AG08395 (cell line): ENCODE measurements at regions not wholly inside any gene's neighbourhood (a gene's known extent, or its start where the extent isn't known, plus 50 kb on each side); places are given as distances from the start of the nearest gene placed in this dataset.
"Not testable (repeated sequence)": the region's sequence is repeated elsewhere in the genome, so short reads cannot be mapped to it uniquely, and the experiment has no call there.

Experiments
- DNase-seq: peaks from one replicate; pipeline ENCODE4 v3.0.0; 2012; ENCODE audit warnings: mixed read lengths, low spot score

DNA sequence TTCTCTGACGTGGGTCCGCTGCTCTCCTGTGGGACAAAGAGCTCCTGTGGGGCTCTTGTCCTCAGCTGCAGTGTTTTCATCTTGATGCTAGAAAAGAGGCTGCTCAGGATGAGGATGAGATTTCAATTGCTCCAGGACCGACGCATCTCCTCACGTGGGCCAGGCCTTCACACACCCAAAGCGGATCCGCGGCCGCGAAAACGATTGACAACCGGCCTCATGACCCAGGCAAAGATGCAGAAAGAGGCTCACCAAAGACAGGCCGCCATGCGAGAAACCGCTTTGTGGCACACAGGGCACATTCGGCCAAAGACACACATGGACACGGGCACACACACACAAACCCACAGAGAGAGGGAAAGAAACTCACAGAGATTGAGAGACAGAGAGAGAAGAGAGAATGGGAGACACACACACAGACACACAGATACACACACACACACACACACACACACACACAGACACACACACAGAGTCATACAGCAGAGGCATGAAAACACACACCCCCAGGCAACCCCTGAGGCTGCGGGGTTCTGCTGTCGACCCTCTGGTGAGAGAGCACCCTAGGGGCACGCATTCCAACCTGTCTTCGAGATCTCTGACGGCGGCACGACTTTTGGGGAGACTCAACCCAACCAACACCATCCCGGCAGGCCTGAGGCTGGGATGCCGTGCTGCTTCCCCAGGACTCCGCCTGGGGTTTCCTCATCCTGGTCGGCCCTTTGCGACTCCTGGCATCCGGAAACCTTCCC, 168.5 kb upstream of the ZNF337 start:
- DNase-seq, result not testable (repeated sequence)

DNA sequence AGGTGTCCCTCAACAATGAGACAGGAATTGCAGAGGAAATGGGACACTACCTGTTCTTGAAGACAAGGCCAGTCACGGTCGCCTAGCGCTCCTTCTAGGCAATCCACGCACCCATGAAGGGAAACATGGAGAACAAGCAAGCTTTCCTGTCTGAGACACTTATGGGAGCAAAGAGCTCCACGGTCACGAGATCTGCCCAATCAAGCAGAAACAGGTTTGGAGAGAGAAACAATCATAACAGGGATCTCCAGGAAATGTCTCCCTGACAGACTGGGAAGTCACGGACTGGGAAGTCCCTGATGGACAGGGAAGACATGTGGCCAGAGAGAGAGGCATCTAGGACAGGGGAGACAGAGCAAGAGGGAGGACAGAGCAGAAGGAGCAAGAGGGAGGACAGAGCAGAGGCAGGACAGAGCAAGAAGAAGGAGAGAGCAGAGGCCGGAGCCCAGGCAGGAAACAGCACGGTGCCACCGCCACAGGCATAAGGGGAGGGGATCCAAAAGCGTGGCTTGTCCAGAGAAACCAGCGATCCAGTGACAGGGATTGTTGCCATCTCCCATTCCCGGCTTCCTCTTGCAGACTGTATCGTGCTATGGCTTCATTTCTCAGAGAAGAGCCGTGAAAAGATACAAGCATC, 167.8 kb upstream of the ZNF337 start:
- DNase-seq, result no peak

DNA sequence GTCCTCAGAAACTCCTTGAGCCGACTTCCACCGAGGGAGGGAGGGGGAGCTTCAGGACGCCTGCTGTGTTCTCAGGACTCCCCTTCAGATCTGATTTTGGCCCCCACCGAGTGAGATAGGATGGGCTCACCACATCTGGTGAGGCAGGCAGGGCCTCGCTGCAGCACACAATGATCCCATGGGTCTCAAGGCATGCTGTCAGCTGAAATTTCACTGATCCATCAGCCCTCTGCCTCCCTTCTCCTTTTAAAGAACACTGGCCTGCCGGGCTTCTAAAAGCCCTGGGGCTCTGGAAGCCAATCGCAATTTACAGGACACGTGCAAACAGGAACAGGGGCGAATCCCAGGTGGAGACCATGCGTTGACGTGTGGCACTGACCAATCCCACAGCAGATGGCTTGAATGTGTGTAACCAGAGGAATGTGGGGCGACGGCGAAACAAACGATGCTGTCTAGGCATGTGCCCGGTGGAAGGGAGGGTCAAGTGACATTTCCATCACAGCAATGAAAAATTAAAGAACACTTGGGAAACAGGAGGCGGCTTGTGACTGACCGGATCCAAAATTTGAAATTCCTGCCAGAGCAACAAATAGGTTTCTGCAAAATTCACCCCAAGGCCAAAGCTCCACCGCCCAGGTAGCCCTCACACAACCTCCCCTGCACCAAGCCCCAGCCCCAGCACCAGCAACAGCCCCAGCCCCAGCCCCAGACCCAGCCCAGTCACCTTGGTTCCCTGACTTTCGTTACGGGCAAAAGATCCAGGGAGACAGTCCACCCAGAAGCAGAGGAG, 167.1 kb upstream of the ZNF337 start:
- no peak for DNase-seq

DNA sequence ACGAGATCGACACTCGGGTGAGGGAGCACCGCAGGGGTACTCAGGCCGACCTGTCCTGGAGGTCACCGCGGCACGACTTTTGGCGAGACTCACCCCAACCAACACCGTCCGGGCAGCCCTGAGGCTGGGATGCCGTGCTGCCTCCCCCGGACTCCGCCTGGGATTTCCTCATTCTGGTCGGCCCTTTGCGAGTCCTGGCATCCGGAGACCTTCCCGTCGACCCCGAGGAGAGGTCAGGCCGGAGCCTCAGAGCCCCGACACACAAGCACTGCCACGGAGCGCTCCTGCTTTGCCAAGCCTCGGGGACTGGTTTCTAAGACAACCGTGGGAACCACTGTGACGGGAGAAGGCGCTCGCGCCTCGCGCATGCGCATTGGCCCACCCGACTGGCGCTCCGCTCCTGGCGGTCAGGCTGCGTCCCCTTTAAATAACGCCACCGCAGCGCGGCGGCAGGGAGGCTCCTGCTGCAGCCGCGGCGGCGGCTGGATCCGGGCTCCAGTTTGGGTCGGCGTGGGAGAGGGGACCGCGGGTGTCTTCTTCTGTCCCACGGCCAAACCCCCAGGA, 166.4 kb upstream of the ZNF337 start:
- peak; percentile 64 for DNase-seq

DNA sequence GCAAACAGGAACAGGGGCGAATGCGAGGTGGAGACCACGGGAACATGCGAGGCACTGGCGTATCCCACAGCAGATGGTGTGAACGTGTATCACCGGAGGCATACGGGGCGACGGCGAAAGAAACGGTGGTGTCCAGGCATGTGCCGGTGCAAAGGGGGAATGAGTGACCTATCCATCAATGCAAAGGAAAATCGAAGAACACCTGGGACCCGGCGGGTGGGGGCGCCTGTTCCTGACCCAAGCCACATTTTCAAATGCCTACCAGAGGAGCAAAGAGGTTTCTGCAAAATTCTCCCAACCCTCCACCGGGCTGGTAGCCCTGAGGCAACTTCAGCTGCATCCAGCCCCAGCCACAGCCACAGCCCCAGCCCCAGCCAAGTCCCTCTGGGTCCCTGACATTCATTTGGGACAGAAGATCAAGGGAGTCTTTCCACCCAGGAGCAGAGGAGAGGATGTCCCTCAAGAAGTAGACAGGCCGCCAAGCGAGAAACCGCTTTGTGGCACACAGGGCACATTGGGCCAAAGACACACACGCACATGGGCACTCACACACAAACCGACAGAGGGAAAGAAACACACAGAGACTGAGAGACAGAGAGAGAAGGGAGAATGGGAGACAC, 164.0 kb upstream of the ZNF337 start:
- DNase-seq, result no peak

DNA sequence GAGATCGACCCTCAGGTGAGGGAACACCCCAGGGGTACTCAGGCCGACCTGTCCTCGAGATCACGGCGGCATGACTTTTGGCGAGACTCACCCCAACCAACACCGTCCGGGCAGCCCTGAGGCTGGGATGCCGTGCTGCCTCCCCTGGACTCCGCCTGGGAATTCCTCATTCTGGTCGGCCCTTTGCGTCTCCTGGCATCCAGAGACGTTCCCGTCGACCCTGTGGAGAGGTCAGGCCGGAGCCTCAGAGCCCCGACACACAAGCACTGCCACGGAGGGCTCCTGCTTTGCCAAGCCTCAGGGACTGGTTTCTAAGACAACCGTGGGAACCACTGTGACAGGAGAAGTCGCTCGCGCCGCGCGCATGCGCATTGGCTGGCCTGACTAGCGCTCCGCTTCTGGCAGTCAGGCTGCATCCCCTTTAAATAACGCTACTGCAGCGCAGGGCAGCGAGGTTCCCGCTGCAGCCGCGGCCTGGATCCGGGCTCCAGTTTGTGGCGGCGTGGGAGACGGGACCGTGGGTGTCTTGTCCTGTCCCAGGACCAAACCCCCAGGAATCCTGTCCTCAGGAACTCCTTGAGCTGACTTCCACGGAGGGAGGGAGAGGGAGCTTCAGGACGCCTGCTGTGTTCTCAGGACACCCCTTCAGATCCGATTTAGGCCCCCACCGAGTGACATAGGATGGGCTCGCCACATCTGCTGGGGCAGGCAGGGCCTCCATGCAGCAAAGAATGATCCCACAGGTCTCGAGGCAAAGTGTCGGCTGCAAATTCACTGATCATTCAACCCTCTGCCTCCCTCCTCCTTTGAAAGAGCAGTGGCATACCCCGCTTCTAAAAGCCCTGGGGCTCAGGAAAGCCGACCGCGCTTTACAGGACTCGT, 163.2 kb upstream of the ZNF337 start:
- DNase-seq, result peak; percentile 44

DNA sequence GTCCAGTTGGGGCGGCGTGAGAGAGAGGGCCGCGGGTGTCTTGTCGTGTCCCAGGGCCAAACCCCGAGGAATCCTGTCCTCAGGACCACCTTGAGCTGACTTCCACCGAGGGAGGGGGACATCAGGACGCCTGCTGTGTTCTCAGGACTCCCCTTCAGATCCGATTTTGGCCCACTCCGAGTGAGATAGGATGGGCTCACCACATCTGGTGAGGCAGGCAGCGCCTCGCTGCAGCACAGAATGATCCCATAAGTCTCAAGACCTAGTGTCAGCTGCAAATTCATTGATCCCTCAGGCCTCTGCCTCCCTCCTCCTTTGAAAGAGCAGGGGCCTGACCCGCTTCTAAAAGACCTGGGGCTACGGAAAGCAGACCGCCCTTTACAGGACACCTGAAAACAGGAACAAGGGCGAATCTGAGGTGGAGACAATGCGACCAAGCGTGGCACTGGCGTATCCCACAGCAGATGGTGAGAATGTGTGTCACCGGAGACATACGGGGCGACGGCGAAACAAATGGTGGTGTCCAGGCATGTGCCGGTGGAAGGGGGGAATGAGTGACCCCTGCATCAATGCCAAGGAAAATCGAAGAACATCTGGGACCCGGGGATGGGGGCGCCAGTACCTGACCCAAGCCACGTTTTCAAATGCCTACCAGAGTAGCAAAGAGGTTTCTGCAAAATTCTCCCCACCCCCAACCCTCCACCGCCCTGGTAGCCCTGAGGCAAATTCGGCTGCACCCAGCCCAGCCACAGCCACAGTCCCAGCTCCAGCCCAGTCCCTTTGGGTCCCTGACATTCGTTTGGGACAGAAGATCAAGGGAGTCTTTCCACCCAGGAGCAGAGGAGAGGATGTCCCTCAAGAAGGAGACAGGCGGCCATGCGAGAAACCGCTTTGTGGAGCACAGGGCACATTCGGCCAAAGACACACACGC, 162.1 kb upstream of the ZNF337 start:
- no peak for DNase-seq

DNA sequence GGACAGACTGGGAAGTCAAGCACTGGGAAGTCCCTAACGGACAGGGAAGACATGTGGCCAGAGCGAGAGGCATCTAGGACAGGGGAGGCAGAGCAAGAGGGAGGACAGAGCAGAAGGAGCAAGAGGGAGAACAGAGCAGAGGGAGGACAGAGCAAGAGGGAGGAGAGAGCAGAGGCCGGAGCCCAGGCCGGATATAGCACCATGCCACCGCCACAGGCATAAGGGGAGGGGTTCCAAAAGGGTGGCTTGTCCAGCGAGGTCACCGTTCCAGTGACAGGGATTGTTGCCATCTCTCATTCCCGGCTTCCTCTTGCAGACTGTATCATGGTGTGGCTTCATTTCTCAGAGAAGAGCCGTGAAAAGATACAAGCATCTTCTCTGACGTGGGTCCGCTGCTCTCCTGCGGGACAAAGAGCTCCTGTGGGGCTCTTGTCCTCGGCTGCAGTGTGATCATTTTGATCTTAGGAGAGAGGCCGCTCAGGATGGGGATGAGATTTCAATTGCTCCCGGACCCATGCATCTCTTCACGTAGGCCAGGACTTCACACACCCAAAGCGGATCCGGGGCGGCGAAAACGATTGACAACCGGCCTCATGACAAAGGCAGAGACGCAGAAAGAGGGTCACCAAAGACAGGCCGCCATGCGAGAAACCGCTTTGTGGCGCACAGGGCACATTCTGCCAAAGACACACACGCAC, 160.6 kb upstream of the ZNF337 start:
- not testable (repeated sequence) for DNase-seq

DNA sequence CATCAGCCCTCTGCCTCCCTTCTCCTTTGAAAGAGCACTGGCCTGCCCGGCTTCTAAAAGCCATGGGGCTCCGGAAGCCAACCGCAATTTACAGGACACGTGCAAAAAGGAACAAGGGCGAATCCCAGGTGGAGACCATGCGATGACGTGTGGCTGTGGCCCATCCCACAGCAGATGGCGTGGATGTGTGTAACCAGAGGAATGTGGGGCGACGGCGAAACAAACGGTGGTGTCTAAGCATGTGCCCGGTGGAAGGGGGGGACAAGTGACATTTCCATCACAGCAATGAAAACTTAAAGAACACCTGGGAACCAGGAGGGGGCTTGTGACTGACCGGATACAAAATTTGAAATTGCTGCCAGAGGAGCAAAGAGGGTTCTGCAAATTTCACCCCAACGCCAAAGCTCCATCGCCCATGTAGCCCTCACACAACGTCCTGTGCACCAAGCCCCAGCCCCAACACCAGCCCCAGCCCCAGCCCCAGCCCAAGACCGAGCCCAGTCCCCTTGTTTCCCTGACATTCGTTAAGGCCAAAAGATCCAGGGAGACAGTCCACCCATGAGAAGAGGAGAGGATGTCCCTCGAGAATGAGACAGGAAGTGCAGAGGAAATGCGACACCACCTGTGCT, 159.7 kb upstream of the ZNF337 start:
- no peak for DNase-seq

DNA sequence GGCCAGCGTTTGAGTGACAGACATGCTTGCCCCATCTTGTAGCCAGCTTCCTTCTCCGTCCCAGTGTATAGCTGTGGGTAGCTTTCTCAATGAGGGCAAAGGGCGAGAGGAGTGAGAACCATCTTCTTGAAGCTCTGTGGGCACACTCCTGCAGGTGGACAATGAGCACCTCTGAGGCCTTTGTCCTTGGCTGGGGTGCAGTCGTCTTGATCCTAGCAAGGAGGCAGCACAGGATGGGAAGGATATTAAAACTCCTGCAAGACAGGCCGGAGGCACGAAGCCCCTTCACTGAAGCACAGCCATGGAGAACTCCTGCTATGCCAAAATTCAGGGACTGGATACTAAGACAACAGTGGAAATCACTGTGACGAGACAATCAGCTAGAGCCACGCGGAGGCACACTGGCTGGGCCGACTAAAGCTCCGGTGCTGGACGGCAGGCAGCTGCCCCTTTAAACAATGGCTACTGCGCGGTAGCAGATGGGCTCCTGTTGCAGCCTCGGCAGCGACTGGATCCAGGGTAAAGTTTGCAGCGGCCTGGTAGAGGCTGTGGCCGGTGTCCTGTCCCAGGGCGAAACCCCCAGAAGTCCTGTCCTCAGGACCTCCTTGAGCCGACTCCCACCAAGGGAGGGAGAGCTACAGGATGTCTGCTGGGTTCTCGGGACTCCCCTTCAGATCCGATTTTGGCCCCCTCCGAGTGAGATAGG, 159.0 kb upstream of the ZNF337 start:
- DNase-seq, result not testable (repeated sequence)

DNA sequence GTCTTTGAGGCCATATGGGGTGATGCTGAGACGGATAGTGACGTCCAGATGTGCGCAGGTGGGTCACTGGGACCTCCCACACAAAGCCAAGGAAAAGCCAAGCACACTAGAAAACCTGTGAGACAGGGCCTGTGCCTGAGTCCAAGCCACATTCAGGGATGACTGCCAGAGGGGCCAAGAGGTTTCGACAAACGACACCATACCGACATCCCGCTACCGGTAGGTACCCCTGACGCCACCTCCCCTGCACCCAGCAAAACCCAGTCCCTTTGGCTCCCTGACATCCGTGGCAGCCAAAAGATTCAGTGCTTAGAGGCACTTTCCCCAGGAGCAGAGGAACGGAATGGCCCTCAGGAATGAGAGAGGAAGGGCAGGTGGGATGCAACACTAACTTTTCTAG, 158.0 kb upstream of the ZNF337 start:
- not testable (repeated sequence) for DNase-seq

DNA sequence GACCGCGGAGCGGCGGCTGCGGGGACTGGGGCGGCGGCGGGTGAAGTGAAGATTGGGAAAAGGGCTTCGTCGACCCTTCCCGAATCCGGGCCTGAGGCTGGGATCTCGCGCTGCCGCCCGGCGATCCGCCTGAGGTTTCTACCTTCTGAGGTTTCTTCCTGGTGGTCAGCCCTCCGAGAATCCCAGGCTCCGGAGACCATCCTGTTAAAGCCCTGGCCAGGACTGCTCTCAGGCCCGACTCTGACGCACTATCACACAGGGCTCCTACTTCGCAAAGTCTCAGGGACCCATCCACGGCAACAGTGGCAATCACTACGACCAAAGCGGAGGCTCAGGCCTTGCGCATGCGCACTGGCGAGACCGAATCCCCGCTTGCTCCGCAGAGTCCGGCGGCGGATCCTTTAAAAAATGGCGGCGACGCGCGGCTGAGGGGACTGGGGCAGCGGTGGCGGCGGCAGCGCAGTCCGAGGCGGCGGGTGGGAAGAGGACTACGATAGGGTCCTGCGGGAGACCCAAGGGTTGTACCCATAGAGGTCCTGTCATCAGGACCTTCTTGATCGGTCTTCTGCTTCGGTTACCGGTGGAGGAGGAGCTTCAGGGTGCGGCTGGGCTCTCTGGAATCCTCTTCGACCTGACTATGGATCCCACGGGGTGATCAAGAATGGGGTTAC, 157.2 kb upstream of the ZNF337 start:
- DNase-seq, result peak; percentile 80

DNA sequence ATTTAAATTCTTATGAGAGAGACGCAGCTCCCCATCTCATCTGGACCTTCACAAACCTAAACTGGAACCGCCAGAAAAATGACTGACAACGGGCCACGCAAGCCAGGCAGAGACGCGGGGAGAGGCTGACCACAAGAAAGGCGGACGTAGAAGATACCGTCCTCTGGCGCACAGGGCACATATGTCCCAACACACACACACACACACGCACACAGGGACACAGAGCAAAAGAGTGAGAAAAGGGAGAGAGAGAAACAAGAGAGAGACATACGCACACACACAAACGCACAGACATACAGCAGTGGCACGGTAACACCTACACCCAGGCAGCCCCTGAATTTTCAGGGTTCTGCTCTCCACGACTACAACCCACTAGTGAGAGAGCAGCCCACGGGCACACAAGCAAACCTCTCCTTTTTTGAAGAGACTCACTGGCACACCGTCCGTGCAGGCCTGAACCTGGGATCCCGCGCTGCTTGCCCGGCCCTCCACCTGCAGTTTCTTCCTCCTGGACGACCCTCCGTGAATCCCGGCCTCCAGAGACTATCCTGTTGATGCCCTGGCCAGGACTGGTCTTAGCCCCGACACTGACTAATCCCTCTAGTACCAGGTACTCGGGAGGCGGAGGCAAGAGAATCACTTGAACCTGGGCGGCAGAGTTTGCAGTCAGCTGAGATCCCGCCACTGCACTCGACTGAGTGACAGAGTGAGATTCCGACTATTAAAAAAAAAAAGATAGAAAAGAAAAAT, 156.5 kb upstream of the ZNF337 start:
- not testable (repeated sequence) for DNase-seq

DNA sequence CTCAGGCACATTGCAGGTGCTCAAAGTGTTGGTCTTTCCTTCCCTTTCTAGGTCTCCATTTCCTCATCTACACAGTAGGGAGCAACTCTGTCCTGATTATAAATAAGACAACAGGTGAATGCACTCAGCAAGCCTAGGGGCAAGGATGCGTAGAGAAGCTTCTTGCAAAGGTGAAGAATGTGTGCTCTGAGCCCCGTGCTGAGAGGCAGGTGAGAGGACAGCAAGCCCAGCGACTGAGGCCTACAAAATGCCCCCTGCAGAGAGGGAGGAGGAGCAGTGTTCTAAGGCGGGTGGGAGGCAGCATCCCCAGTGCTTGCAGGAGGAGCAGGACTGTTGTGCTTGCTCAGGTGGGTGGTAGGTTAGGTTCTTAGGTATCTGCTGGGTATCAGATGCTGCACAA, 153.5 kb upstream of the ZNF337 start:
- DNase-seq, result not testable (repeated sequence)

DNA sequence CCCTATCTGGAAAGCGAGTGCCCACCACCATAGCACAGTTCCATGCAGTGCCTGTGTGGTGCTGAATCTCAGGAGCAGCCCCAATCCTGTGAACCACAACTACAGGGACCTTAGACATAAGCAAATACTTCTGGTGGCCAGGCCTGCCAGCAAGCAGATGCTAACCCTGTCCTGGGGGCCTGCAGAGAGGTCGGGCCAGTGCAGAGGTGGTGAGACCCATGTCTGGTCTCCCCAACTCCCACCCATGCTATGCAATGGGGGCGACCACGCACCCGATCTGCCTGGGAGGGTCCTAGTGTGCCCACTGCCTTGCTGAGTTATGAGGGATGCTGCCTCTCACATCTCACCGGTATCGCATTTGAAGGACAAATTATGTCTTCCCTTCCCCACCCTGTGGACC, 151.6 kb upstream of the ZNF337 start:
- DNase-seq, result no peak

DNA sequence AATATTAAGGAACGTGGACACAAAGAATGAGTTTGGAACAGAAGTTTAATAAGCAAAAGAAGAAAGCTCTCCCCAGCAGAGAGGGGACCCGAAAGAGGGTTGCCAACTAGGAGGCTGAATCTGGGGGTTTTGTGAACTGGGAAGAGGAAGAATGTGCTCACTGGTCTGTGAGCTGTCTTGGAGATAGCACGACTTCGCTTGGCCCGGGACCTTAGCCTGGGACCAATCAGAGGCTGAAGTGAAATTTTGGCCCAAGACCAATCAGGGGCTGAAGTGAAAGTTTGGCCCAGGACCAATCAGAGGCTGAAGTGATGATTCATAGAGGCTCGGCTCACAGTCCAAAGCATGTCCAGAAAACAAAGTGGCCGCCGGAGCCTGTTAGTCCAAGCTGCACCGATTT, 148.0 kb upstream of the ZNF337 start:
- DNase-seq, result not testable (repeated sequence)

DNA sequence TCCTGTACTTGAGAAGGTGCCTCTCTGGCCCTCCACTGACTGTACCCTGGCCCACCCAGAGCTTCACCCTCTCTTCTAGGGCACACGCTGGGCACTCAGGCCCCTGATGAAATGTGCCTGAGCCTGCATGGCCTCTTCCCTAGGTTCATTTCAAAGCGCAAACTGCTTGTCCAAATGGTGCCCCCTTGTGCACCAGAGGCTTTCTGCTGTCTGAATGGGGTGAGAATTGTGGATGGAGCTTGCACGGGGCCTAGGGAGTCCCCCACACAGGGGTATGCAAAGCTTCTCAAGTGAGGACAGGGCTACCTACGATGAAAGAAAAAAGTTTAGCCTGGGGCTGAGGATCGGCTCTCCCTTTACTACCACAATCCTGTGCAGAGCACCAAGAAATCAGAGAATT, 116.9 kb upstream of the ZNF337 start:
- not testable (repeated sequence) for DNase-seq
